OCI-LY3 (cell line): ENCODE measurements at regions not wholly inside any gene's neighbourhood (a gene's known extent, or its start where the extent isn't known, plus 50 kb on each side); places are given as distances from the start of the nearest gene placed in this dataset.

ENCODE experiments used
- CTCF ChIP-seq: fragments of 200-600, 300-600 bp; sonication (generic); IDR thresholded peaks from 2 replicates; pipeline ENCODE4 v1.5.1; 2014; ENCODE audit warnings: antibody characterized with exemption, low read length, low read depth
- EZH2phosphoT487 ChIP-seq: fragments of 200-600 bp; shearing (Covaris generic); IDR thresholded peaks from 2 replicates; pipeline ENCODE4 v1.6.1; 2018; ENCODE audit warnings: antibody characterized with exemption, mixed run types, low read depth

GRCh38 chr4:133390198-133390855 is 241.2 kb downstream of the PCDH10 start:
- TF ChIP-seq CTCF (no peak), EZH2phosphoT487 (no peak)
